ENCODE measurements at regions not wholly inside any gene's neighbourhood (a gene's known extent, or its start where the extent isn't known, plus 50 kb on each side); places are given as distances from the start of the nearest gene placed in this dataset.

DNA sequence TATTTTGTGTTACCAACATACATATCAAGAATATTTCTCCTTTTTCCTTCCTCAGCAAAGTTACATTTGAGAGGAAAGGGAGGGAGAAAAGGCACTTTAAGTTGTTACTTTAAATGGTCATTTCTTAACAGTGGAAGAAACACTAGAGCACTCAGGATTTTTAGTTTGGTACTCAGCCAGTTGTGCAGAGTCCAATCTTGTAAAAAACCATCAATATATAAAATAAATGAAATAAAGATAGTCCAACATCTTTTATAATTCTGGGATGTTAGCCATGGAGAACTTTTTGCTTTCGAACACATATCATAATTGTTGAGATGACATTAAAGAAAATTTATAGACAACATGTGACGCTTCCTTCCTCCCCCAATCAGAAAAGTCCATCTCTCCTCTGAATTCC lies 253.8 kb downstream of the QDPR start:
- TF ChIP-seq, protein P1, sequence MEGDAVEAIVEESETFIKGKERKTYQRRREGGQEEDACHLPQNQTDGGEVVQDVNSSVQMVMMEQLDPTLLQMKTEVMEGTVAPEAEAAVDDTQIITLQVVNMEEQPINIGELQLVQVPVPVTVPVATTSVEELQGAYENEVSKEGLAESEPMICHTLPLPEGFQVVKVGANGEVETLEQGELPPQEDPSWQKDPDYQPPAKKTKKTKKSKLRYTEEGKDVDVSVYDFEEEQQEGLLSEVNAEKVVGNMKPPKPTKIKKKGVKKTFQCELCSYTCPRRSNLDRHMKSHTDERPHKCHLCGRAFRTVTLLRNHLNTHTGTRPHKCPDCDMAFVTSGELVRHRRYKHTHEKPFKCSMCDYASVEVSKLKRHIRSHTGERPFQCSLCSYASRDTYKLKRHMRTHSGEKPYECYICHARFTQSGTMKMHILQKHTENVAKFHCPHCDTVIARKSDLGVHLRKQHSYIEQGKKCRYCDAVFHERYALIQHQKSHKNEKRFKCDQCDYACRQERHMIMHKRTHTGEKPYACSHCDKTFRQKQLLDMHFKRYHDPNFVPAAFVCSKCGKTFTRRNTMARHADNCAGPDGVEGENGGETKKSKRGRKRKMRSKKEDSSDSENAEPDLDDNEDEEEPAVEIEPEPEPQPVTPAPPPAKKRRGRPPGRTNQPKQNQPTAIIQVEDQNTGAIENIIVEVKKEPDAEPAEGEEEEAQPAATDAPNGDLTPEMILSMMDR (IDR thresholded peaks at IDR 0.05): no peak
- no peak for TF ChIP-seq POLR2A (IDR thresholded peaks at IDR 0.05)

Data from body of pancreas (tissue), 4 donors.